HEK293 (cell line): ENCODE measurements at regions not wholly inside any gene's neighbourhood (a gene's known extent, or its start where the extent isn't known, plus 50 kb on each side); places are given as distances from the start of the nearest gene placed in this dataset.

ENCODE experiments used
- CTCF ChIA-PET: fragments of 350-600 bp; formaldehyde crosslinking; extraction: SDS; loops from one replicate; lab custom pipeline; 2021; ENCODE audit warnings: antibody characterized with exemption; lab: Yijun Ruan, JAX
- POLR2A ChIA-PET: fragments of 300-600 bp; formaldehyde crosslinking; extraction: SDS; loops from one replicate; lab custom pipeline; 2020; ENCODE audit warnings: antibody characterized with exemption, inconsistent platforms; lab: Yijun Ruan, JAX
- H3K27ac ChIP-seq: fragments of 200-500 bp; sonication (Bioruptor generic); 2 replicates; pipeline ENCODE4 v1.5.1; 2014; ENCODE audit warnings: low read depth, low read length, control low read depth, inconsistent platforms; ENCODE audit errors: extremely low read depth
- H3K36me3 ChIP-seq, 2 experiments: fragments of 200-500 bp in 1 of 2; sonication (Bioruptor generic) in 1 of 2; 1 replicate in 1 of 2; 2 replicates in 1 of 2; pipeline ENCODE4 v1.5.1; 2014 to 2017; ENCODE audit warnings: inconsistent platforms in 2 of 2, low read length in 2 of 2; ENCODE audit not compliant: control insufficient read depth in 2 of 2, insufficient read depth in 1 of 2
- H3K4me1 ChIP-seq: fragments of 200-500 bp; sonication (Bioruptor generic); 2 replicates; pipeline ENCODE4 v1.5.1; 2014; ENCODE audit warnings: mild to moderate bottlenecking, low read length, inconsistent platforms; ENCODE audit not compliant: control insufficient read depth, insufficient read depth
- H3K4me3 ChIP-seq: 2 replicates; pipeline ENCODE4 v1.5.1; 2011; ENCODE audit warnings: low read depth, mild to moderate bottlenecking, control low read depth, low read length, moderate library complexity
- H3K9me3 ChIP-seq: fragments of 200-500 bp; sonication (Bioruptor generic); 2 replicates; pipeline ENCODE4 v1.5.1; 2014; ENCODE audit warnings: low read depth, low read length, inconsistent platforms; ENCODE audit not compliant: control insufficient read depth, insufficient read depth
- FEZF1 ChIP-seq: fragments of 450-650 bp; formaldehyde crosslinking; IDR thresholded peaks from 2 replicates; pipeline ENCODE4 v1.5.1; 2016; ENCODE audit warnings: missing biosample characterization, missing genetic modification characterization
- HOXA7 ChIP-seq: sonication (generic); formaldehyde crosslinking; IDR thresholded peaks from 2 replicates; pipeline ENCODE4 v1.8.1; 2022; ENCODE audit warnings: missing genetic modification reagents, borderline replicate concordance
- KLF1 ChIP-seq: fragments of 450-650 bp; formaldehyde crosslinking; IDR thresholded peaks from 2 replicates; pipeline ENCODE4 v1.5.1; 2016; ENCODE audit warnings: missing biosample characterization, missing genetic modification characterization
- MEIS1 ChIP-seq: sonication (generic); formaldehyde crosslinking; IDR thresholded peaks from 2 replicates; pipeline ENCODE4 v1.8.1; 2022; ENCODE audit warnings: missing genetic modification reagents, mild to moderate bottlenecking, borderline replicate concordance
- PRDM1 ChIP-seq: fragments of 450-650 bp; formaldehyde crosslinking; IDR thresholded peaks from 2 replicates; pipeline ENCODE4; 2016; ENCODE audit warnings: missing biosample characterization, missing genetic modification characterization
- SALL2 ChIP-seq: fragments of 450-650 bp; formaldehyde crosslinking; IDR thresholded peaks from 2 replicates; pipeline ENCODE4 v1.5.0; 2017; ENCODE audit warnings: missing biosample characterization, mild to moderate bottlenecking, missing genetic modification characterization, borderline replicate concordance
- SCRT1 ChIP-seq: fragments of 450-650 bp; formaldehyde crosslinking; IDR thresholded peaks from 2 replicates; pipeline ENCODE4 v1.5.1; 2016; ENCODE audit warnings: missing biosample characterization, missing genetic modification characterization, borderline replicate concordance
- YY1 ChIP-seq: fragments of 450-650 bp; formaldehyde crosslinking; IDR thresholded peaks from 2 replicates; pipeline ENCODE4 v1.5.1; 2018; ENCODE audit warnings: missing biosample characterization, missing genetic modification characterization
- ZNF138 ChIP-seq: fragments of 450-650 bp; formaldehyde crosslinking; IDR thresholded peaks from 2 replicates; pipeline ENCODE4 v1.5.1; 2016; ENCODE audit warnings: missing biosample characterization, missing genetic modification characterization, borderline replicate concordance
- ZNF211 ChIP-seq: fragments of 450-650 bp; formaldehyde crosslinking; IDR thresholded peaks from 2 replicates; pipeline ENCODE4 v1.5.1; 2016; ENCODE audit warnings: low read depth, missing biosample characterization, missing genetic modification characterization
- ZNF274 ChIP-seq, 2 experiments: fragments of 200-500 bp in 1 of 2; fragments of 450-650 bp in 1 of 2; sonication (Bioruptor generic) in 1 of 2; formaldehyde crosslinking in 1 of 2; IDR thresholded peaks; 2 replicates each; pipeline versions ENCODE4 v1.5.1 to v1.6.1; 2014 to 2016; ENCODE audit warnings: borderline replicate concordance in 1 of 2, inconsistent platforms in 1 of 2, low read length in 1 of 2, missing biosample characterization in 1 of 2, missing genetic modification characterization in 1 of 2
- ZNF350 ChIP-seq: fragments of 450-650 bp; formaldehyde crosslinking; IDR thresholded peaks from 2 replicates; pipeline ENCODE4 v1.5.0; 2017; ENCODE audit warnings: missing biosample characterization, mild to moderate bottlenecking, missing genetic modification characterization
- ZNF394 ChIP-seq: fragments of 450-650 bp; formaldehyde crosslinking; IDR thresholded peaks from 2 replicates; pipeline ENCODE4 v1.5.1; 2016; ENCODE audit warnings: missing biosample characterization, missing genetic modification characterization, mild to moderate bottlenecking, moderate library complexity, borderline replicate concordance
- ZNF48 ChIP-seq: fragments of 450-650 bp; formaldehyde crosslinking; IDR thresholded peaks from 2 replicates; pipeline ENCODE4 v1.5.1; 2016; ENCODE audit warnings: missing biosample characterization, missing genetic modification characterization
- ZNF555 ChIP-seq: fragments of 450-650 bp; formaldehyde crosslinking; conservative IDR thresholded peaks from 2 replicates; pipeline ENCODE4 v1.5.1; 2017; ENCODE audit warnings: missing biosample characterization, mild to moderate bottlenecking, missing genetic modification characterization, inconsistent platforms
- ZNF560 ChIP-seq: fragments of 450-650 bp; formaldehyde crosslinking; IDR thresholded peaks from 2 replicates; pipeline ENCODE4 v1.5.1; 2017; ENCODE audit warnings: missing biosample characterization, missing genetic modification characterization, borderline replicate concordance
- ZNF596 ChIP-seq: fragments of 450-650 bp; IDR thresholded peaks from 2 replicates; pipeline ENCODE4 v1.5.0; 2018; ENCODE audit warnings: missing biosample characterization, mild to moderate bottlenecking, missing genetic modification characterization, moderate library complexity
- ZNF701 ChIP-seq: fragments of 450-650 bp; formaldehyde crosslinking; IDR thresholded peaks from 2 replicates; pipeline ENCODE4 v1.5.1; 2016; ENCODE audit warnings: missing biosample characterization, missing genetic modification characterization
- TF ChIP-seq, protein P1 (sequence below): fragments of 450-650 bp; IDR thresholded peaks from 2 replicates; pipeline ENCODE4 v1.5.1; 2018; ENCODE audit warnings: missing biosample characterization, missing genetic modification characterization
- TF ChIP-seq, protein P2 (sequence below): fragments of 450-650 bp; formaldehyde crosslinking; conservative IDR thresholded peaks from 2 replicates; pipeline ENCODE4 v1.5.1; 2016; ENCODE audit warnings: low read depth, missing biosample characterization, missing genetic modification characterization
- TF ChIP-seq, protein P3 (sequence below): fragments of 450-650 bp; formaldehyde crosslinking; IDR thresholded peaks from 2 replicates; pipeline ENCODE4 v1.5.1; 2016; ENCODE audit warnings: missing biosample characterization, missing genetic modification characterization
- TF ChIP-seq, protein P4 (sequence below): fragments of 450-650 bp; formaldehyde crosslinking; IDR thresholded peaks from 2 replicates; pipeline ENCODE4 v1.5.1; 2017; ENCODE audit warnings: missing biosample characterization, missing genetic modification characterization

DNA sequence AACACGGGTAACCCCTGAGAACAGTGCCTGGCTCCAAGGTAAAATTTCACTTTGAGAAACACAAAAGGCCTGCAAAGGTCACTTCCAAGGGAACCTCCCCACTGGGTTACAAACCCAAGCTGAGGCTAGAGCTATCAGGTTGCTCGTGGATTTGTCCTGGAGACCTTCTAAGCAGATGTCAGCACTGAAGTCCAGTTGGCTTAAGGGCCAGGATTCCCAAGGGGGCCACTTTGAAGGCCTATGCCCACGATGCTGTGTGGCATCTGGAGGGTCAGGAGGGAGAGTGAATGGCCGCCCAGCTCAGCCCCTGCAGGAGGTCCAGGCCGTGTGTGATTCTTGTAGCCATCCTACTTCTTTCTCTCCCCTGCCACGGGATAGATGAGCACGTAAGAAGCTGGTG lies 100.2 kb upstream of the FSTL4 start:
- TF ChIP-seq ZNF596 (tag by site-specific recombination) (no peak), ZNF211 (tag by site-specific recombination) (no peak), ZNF560 (no peak), SCRT1 (tag by site-specific recombination) (no peak), ZNF274 (IDR thresholded peaks at IDR 0.05; ENCODE audit: low read length) (no peak), ZNF274 (tag by site-specific recombination; IDR thresholded peaks at IDR 0.05; ENCODE audit: borderline replicate concordance) (no peak), ZNF48 (tag by site-specific recombination) (no peak), KLF1 (tag by site-specific recombination) (no peak), ZNF394 (tag by site-specific recombination) (no peak), SALL2 (tag by site-specific recombination) (no peak), FEZF1 (tag by site-specific recombination) (no peak), HOXA7 (CRISPR knock-in tag) (no peak), ZNF138 (tag by site-specific recombination) (no peak), PRDM1 (tag by site-specific recombination) (no peak), ZNF350 (tag by site-specific recombination) (no peak)
- TF ChIP-seq, protein P1, sequence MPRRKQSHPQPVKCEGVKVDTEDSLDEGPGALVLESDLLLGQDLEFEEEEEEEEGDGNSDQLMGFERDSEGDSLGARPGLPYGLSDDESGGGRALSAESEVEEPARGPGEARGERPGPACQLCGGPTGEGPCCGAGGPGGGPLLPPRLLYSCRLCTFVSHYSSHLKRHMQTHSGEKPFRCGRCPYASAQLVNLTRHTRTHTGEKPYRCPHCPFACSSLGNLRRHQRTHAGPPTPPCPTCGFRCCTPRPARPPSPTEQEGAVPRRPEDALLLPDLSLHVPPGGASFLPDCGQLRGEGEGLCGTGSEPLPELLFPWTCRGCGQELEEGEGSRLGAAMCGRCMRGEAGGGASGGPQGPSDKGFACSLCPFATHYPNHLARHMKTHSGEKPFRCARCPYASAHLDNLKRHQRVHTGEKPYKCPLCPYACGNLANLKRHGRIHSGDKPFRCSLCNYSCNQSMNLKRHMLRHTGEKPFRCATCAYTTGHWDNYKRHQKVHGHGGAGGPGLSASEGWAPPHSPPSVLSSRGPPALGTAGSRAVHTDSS (tag by site-specific recombination) = no peak
- TF ChIP-seq, protein P2, sequence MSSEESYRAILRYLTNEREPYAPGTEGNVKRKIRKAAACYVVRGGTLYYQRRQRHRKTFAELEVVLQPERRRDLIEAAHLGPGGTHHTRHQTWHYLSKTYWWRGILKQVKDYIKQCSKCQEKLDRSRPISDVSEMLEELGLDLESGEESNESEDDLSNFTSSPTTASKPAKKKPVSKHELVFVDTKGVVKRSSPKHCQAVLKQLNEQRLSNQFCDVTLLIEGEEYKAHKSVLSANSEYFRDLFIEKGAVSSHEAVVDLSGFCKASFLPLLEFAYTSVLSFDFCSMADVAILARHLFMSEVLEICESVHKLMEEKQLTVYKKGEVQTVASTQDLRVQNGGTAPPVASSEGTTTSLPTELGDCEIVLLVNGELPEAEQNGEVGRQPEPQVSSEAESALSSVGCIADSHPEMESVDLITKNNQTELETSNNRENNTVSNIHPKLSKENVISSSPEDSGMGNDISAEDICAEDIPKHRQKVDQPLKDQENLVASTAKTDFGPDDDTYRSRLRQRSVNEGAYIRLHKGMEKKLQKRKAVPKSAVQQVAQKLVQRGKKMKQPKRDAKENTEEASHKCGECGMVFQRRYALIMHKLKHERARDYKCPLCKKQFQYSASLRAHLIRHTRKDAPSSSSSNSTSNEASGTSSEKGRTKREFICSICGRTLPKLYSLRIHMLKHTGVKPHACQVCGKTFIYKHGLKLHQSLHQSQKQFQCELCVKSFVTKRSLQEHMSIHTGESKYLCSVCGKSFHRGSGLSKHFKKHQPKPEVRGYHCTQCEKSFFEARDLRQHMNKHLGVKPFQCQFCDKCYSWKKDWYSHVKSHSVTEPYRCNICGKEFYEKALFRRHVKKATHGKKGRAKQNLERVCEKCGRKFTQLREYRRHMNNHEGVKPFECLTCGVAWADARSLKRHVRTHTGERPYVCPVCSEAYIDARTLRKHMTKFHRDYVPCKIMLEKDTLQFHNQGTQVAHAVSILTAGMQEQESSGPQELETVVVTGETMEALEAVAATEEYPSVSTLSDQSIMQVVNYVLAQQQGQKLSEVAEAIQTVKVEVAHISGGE (tag by site-specific recombination) = no peak
- H3K27ac ChIP-seq = no peak overlapping the region
- ChIA-PET CTCF (interaction anchor here (0.6 kb wide), 1 partner anchor 289 kb away, joined by 4 read pairs; no protein-coding TSS in a partner anchor), POLR2A (no interaction called here)
- H3K4me1 ChIP-seq = no peaks in the 10 kb centered on the region
- no peaks in the 10 kb centered on the region for H3K36me3 ChIP-seq
- H3K4me3 ChIP-seq = no peak overlapping the region
- no peaks in the 10 kb centered on the region for H3K9me3 ChIP-seq

DNA sequence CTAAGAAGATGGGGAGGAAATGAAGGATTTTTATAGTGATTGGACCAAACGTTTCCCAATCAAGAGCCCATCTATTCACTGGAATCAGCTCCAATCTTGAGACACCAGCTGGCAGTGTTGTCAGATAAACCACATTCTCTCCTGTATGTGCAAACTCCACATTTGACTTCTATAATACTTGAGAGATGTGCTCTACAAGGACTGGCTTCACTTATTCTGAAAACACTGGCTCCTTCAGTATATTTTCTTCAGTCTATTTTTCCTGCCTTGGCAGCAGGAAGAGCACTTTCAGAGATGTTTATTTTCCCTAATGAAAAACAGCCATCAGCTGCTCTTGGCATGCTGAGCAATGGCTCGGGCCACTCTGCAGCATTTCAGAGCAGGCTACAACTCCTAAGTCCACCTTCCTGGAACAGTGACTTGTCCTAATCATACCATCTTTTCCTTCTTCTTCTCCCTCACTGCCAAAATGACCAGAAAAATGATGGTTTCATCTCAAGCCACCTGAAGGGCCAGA lies 96.9 kb upstream of the FSTL4 start:
- Histone ChIP-seq H3K36me3 (no peaks in the 10 kb centered on the region), H3K4me1 (no peaks in the 10 kb centered on the region), H3K4me3 (no peak overlapping the region), H3K27ac (no peak overlapping the region), H3K9me3 (no peaks in the 10 kb centered on the region)
- CTCF ChIA-PET = no interaction called here
- TF ChIP-seq, protein P3, sequence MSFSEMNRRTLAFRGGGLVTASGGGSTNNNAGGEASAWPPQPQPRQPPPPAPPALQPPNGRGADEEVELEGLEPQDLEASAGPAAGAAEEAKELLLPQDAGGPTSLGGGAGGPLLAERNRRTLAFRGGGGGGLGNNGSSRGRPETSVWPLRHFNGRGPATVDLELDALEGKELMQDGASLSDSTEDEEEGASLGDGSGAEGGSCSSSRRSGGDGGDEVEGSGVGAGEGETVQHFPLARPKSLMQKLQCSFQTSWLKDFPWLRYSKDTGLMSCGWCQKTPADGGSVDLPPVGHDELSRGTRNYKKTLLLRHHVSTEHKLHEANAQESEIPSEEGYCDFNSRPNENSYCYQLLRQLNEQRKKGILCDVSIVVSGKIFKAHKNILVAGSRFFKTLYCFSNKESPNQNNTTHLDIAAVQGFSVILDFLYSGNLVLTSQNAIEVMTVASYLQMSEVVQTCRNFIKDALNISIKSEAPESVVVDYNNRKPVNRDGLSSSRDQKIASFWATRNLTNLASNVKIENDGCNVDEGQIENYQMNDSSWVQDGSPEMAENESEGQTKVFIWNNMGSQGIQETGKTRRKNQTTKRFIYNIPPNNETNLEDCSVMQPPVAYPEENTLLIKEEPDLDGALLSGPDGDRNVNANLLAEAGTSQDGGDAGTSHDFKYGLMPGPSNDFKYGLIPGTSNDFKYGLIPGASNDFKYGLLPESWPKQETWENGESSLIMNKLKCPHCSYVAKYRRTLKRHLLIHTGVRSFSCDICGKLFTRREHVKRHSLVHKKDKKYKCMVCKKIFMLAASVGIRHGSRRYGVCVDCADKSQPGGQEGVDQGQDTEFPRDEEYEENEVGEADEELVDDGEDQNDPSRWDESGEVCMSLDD (tag by site-specific recombination) = no peak
- TF ChIP-seq MEIS1 (CRISPR knock-in tag) (no peak), YY1 (tag by site-specific recombination) (no peak), ZNF555 (tag by site-specific recombination) (no peak), ZNF701 (no peak)
- TF ChIP-seq, protein P4, sequence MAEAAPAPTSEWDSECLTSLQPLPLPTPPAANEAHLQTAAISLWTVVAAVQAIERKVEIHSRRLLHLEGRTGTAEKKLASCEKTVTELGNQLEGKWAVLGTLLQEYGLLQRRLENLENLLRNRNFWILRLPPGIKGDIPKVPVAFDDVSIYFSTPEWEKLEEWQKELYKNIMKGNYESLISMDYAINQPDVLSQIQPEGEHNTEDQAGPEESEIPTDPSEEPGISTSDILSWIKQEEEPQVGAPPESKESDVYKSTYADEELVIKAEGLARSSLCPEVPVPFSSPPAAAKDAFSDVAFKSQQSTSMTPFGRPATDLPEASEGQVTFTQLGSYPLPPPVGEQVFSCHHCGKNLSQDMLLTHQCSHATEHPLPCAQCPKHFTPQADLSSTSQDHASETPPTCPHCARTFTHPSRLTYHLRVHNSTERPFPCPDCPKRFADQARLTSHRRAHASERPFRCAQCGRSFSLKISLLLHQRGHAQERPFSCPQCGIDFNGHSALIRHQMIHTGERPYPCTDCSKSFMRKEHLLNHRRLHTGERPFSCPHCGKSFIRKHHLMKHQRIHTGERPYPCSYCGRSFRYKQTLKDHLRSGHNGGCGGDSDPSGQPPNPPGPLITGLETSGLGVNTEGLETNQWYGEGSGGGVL (tag by site-specific recombination) = no peak
- POLR2A ChIA-PET = no interaction called here
